ENCODE measurements at regions not wholly inside any gene's neighbourhood (a gene's known extent, or its start where the extent isn't known, plus 50 kb on each side); places are given as distances from the start of the nearest gene placed in this dataset.

DNA sequence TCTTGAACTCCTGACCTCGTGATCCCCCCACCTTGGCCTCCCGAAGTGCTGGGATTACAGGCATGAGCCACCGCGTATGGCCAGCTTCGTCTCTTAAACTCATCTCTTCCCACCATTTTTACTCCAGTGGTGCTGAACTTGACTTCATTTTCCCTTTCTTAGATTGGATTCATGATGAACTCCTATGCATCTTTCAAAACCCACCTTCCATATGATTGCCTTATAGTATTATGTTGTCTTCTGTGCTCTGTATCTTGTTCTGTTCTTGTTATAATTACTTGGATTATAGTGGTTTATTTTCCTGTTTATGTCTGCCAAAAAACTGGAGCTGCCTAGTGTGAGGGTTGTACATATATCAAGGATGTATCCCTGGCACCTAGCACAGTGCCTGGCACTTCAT lies 110.8 kb upstream of the GADD45A start:
- TF ChIP-seq, protein P1, sequence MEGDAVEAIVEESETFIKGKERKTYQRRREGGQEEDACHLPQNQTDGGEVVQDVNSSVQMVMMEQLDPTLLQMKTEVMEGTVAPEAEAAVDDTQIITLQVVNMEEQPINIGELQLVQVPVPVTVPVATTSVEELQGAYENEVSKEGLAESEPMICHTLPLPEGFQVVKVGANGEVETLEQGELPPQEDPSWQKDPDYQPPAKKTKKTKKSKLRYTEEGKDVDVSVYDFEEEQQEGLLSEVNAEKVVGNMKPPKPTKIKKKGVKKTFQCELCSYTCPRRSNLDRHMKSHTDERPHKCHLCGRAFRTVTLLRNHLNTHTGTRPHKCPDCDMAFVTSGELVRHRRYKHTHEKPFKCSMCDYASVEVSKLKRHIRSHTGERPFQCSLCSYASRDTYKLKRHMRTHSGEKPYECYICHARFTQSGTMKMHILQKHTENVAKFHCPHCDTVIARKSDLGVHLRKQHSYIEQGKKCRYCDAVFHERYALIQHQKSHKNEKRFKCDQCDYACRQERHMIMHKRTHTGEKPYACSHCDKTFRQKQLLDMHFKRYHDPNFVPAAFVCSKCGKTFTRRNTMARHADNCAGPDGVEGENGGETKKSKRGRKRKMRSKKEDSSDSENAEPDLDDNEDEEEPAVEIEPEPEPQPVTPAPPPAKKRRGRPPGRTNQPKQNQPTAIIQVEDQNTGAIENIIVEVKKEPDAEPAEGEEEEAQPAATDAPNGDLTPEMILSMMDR (IDR thresholded peaks at IDR 0.05): no peak
- TF ChIP-seq SREBF2 (IDR thresholded peaks at IDR 0.05): no peak
- TF ChIP-seq FOSL2 (IDR thresholded peaks at IDR 0.05): no peak
- TF ChIP-seq FOSL2 (CRISPR knock-in tag; IDR thresholded peaks at IDR 0.05): no peak
- no peak for TF ChIP-seq POLR2A (IDR thresholded peaks at IDR 0.05; ENCODE audit: low read length)
- TF ChIP-seq FOSB (CRISPR knock-in tag; IDR thresholded peaks at IDR 0.05): no peak
- TF ChIP-seq HDAC2 (IDR thresholded peaks at IDR 0.05): no peak
- TF ChIP-seq CHD4 (IDR thresholded peaks at IDR 0.05; ENCODE audit: borderline replicate concordance): no peak
- TF ChIP-seq, protein P2, sequence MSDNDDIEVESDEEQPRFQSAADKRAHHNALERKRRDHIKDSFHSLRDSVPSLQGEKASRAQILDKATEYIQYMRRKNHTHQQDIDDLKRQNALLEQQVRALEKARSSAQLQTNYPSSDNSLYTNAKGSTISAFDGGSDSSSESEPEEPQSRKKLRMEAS (IDR thresholded peaks at IDR 0.05): no peak
- TF ChIP-seq MAFK (IDR thresholded peaks at IDR 0.05; ENCODE audit: partially characterized antibody): no peak
- TF ChIP-seq ZC3H11A (IDR thresholded peaks at IDR 0.05): no peak
- TF ChIP-seq, protein P3, sequence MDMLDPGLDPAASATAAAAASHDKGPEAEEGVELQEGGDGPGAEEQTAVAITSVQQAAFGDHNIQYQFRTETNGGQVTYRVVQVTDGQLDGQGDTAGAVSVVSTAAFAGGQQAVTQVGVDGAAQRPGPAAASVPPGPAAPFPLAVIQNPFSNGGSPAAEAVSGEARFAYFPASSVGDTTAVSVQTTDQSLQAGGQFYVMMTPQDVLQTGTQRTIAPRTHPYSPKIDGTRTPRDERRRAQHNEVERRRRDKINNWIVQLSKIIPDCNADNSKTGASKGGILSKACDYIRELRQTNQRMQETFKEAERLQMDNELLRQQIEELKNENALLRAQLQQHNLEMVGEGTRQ (IDR thresholded peaks at IDR 0.05): no peak
